PFSK-1 (cell line): ENCODE measurements at regions not wholly inside any gene's neighbourhood (a gene's known extent, or its start where the extent isn't known, plus 50 kb on each side); places are given as distances from the start of the nearest gene placed in this dataset.

Experiments used
- FOXP2 ChIP-seq: optimal IDR thresholded peaks from 2 replicates; pipeline ENCODE3; 2011; ENCODE audit warnings: borderline replicate concordance, control low read depth, inconsistent platforms; ENCODE audit not compliant: insufficient read depth; ENCODE audit errors: extremely low read length, extremely low read depth
- POLR2AphosphoS5 ChIP-seq: IDR thresholded peaks from 2 replicates; pipeline ENCODE4 v1.6.1; 2012; ENCODE audit warnings: low read depth, mild to moderate bottlenecking, control low read depth, low read length, moderate library complexity
- SIN3A ChIP-seq: IDR thresholded peaks from 2 replicates; pipeline ENCODE4 v1.6.1; 2012; ENCODE audit warnings: mild to moderate bottlenecking, low read length, moderate library complexity, borderline replicate concordance; ENCODE audit not compliant: insufficient read depth
- TAF1 ChIP-seq: IDR thresholded peaks from 2 replicates; pipeline ENCODE4 v1.6.1; 2012; ENCODE audit warnings: low read length, control low read depth, borderline replicate concordance; ENCODE audit not compliant: insufficient read depth
- TF ChIP-seq, protein P1 (sequence below), 2 experiments: IDR thresholded peaks; 2 replicates each; pipeline versions ENCODE4 v1.6.1 to v1.8.0; 2011 to 2012; ENCODE audit warnings: low read depth in 2 of 2, low read length in 2 of 2, control low read depth in 1 of 2, inconsistent platforms in 1 of 2, mild to moderate bottlenecking in 1 of 2, moderate library complexity in 1 of 2; ENCODE audit not compliant: insufficient read depth in 1 of 2

DNA sequence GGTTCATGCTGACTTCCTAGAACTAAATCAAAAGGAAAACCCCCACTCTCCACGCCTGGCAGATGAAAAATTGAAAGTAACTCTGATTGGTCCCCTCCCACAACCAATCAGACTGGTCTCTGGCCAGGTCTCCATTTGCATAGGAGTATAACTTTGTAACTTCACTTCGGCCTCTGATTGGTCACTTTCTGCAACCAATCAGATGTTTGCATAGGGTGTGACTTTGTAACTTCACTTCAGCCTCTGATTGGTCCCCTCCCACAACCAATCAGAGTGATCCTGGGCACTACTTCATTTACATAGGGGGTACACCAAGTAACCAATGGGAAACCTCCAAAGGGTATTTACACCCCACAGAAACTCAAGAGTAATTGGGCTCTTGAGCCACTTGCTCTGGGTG lies 306.6 kb upstream of the PFKP start:
- TF ChIP-seq, protein P1, sequence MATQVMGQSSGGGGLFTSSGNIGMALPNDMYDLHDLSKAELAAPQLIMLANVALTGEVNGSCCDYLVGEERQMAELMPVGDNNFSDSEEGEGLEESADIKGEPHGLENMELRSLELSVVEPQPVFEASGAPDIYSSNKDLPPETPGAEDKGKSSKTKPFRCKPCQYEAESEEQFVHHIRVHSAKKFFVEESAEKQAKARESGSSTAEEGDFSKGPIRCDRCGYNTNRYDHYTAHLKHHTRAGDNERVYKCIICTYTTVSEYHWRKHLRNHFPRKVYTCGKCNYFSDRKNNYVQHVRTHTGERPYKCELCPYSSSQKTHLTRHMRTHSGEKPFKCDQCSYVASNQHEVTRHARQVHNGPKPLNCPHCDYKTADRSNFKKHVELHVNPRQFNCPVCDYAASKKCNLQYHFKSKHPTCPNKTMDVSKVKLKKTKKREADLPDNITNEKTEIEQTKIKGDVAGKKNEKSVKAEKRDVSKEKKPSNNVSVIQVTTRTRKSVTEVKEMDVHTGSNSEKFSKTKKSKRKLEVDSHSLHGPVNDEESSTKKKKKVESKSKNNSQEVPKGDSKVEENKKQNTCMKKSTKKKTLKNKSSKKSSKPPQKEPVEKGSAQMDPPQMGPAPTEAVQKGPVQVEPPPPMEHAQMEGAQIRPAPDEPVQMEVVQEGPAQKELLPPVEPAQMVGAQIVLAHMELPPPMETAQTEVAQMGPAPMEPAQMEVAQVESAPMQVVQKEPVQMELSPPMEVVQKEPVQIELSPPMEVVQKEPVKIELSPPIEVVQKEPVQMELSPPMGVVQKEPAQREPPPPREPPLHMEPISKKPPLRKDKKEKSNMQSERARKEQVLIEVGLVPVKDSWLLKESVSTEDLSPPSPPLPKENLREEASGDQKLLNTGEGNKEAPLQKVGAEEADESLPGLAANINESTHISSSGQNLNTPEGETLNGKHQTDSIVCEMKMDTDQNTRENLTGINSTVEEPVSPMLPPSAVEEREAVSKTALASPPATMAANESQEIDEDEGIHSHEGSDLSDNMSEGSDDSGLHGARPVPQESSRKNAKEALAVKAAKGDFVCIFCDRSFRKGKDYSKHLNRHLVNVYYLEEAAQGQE (IDR thresholded peaks at IDR 0.05; ENCODE audit: insufficient read depth in 1 of 2, low read depth in 2 of 2, low read length in 2 of 2) = no peak
- TF ChIP-seq POLR2AphosphoS5 = no peak
- no peak for TF ChIP-seq SIN3A
- no peak for TF ChIP-seq FOXP2
- TF ChIP-seq TAF1 = no peak

DNA sequence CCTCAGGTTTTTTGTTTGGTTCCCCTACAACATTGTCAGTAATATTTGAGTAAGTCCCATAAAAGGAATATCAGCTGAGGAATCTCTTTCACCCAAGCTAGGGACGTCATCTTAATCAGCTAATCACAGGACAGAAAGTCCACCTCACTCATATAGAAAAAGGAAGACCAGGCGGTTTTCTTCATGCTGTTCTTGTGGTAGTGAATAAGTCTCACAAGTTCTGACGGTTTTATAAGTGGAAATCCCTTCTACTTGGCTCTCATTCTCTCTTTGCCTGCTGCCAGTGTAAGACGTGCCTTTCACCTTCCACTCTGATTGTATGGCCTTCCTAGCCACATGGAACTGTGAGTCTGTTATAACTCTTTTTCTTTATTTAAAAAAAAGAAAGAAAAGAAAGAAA lies 308.1 kb upstream of the PFKP start:
- TF ChIP-seq FOXP2 = no peak
- no peak for TF ChIP-seq POLR2AphosphoS5
- TF ChIP-seq SIN3A = no peak
- TF ChIP-seq, protein P1 (IDR thresholded peaks at IDR 0.05; ENCODE audit: insufficient read depth in 1 of 2, low read depth in 2 of 2, low read length in 2 of 2) = no peak
- no peak for TF ChIP-seq TAF1

DNA sequence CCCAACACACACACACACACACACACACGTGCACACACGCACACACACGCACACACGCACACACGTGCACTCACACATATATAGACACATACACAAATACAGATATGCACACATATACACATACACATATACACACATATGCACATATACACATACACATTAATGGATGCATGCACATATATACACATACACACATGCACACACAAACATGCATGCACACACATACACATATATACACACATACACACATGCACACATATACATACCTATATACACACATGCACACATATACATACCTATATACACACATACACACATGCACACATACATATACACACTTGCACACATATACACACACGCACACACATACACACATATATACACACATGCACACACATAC lies 312.4 kb upstream of the PFKP start:
- TF ChIP-seq, protein P1 (IDR thresholded peaks at IDR 0.05; ENCODE audit: insufficient read depth in 1 of 2, low read depth in 2 of 2, low read length in 2 of 2) = no peak
- TF ChIP-seq SIN3A (no peak), FOXP2 (no peak), POLR2AphosphoS5 (no peak), TAF1 (no peak)

DNA sequence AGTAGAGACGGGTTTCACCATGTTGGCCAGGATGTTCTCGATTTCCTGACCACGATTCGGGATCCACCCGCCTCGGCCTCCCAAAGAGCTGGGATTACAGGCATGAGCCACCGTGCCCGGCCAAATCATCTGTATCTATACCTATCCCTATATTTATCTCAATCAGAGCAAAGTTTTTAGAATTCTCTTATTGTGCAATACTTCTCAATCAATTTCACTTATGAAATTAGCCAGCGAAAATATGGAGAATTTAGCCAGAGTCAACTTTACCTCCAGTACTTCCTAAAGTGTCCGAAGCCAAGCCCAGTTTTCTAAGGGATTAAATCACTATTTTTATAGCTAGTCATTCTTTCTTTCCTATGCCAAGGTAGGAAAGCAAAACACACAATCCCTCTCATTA lies 319.1 kb upstream of the PFKP start:
- TF ChIP-seq SIN3A = no peak
- TF ChIP-seq POLR2AphosphoS5 = no peak
- TF ChIP-seq, protein P1 (IDR thresholded peaks at IDR 0.05; ENCODE audit: insufficient read depth in 1 of 2, low read depth in 2 of 2, low read length in 2 of 2) = no peak
- no peak for TF ChIP-seq FOXP2
- TF ChIP-seq TAF1 = no peak

DNA sequence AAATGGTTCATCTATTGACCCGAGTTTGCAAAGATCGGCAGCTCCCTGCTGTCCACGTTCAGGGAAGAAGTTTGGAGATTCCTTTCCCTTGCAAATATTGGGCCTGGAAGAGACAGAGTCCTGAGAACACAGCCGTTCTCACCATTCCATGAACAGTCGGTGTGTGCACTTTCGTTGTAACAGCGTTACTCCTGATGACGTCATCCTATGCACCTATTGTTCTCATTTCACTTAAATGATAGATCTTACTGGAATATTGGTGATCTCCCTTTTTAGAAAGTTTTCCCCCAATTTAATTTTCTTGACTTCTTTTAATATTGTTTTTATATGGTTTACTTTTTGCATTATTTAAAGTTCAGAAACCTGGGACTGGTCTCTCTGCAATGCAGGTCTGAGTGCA lies 320.7 kb upstream of the PFKP start:
- TF ChIP-seq TAF1 (no peak), SIN3A (no peak), POLR2AphosphoS5 (no peak), FOXP2 (no peak)
- TF ChIP-seq, protein P1 (IDR thresholded peaks at IDR 0.05; ENCODE audit: insufficient read depth in 1 of 2, low read depth in 2 of 2, low read length in 2 of 2) = no peak
